Osteoblast (primary cell): ENCODE measurements at regions not wholly inside any gene's neighbourhood (a gene's known extent, or its start where the extent isn't known, plus 50 kb on each side); places are given as distances from the start of the nearest gene placed in this dataset.
A peak's percentile ranks its signal among the peaks of the same experiment; 100 is the strongest.

Experiments
- DNase-seq: peaks from one replicate; pipeline ENCODE4 v3.0.0; 2011; ENCODE audit warnings: low spot score, mixed read lengths; ENCODE audit not compliant: insufficient read length; ENCODE audit errors: missing footprints
- H2AFZ ChIP-seq: 2 replicates; pipeline ENCODE4 v1.6.0; 2011; ENCODE audit warnings: mild to moderate bottlenecking, low read length
- H3K27ac ChIP-seq: 2 replicates; pipeline ENCODE4 v1.5.1; 2011; ENCODE audit warnings: mild to moderate bottlenecking, low read depth, low read length, moderate library complexity
- H3K27me3 ChIP-seq: 2 replicates; pipeline ENCODE4 v1.6.0; 2012; ENCODE audit warnings: mild to moderate bottlenecking, control low read depth, inconsistent platforms, low read length, moderate library complexity; ENCODE audit not compliant: insufficient read depth
- H3K36me3 ChIP-seq: 2 replicates; pipeline ENCODE4 v1.5.1; 2011; ENCODE audit warnings: mild to moderate bottlenecking, low read length, control low read depth, moderate library complexity; ENCODE audit not compliant: insufficient read depth
- H3K4me1 ChIP-seq: 2 replicates; pipeline ENCODE4 v1.5.1; 2011; ENCODE audit warnings: mild to moderate bottlenecking, low read length, control low read depth, moderate library complexity; ENCODE audit not compliant: insufficient read depth
- H3K4me2 ChIP-seq: 2 replicates; pipeline ENCODE4 v1.6.0; 2011; ENCODE audit warnings: mild to moderate bottlenecking, low read length; ENCODE audit not compliant: insufficient read depth
- H3K4me3 ChIP-seq: fragments of 200-600 bp; sonication (generic); 3 replicates; pipeline ENCODE4 v1.5.1; 2012; ENCODE audit warnings: mild to moderate bottlenecking, low read length, inconsistent platforms; ENCODE audit not compliant: insufficient read depth
- H3K79me2 ChIP-seq: 2 replicates; pipeline ENCODE4 v1.6.0; 2012; ENCODE audit warnings: mild to moderate bottlenecking, low read length, control low read depth, inconsistent platforms; ENCODE audit not compliant: insufficient read depth
- H3K9me3 ChIP-seq: 2 replicates; pipeline ENCODE4 v1.5.1; 2011; ENCODE audit warnings: low read depth, low read length, control low read depth
- H4K20me1 ChIP-seq: 2 replicates; pipeline ENCODE4 v1.6.0; 2012; ENCODE audit warnings: mild to moderate bottlenecking, low read length, control low read depth; ENCODE audit not compliant: insufficient read depth
- TF ChIP-seq, protein P1 (sequence below): IDR thresholded peaks from 2 replicates; pipeline ENCODE4 v1.5.1; 2011; ENCODE audit warnings: mild to moderate bottlenecking, low read depth, low read length, moderate library complexity; ENCODE audit errors: extremely low read depth

GRCh38 chr11:128209138-128209435 is 378.3 kb downstream of the ETS1 start:
- no peak for DNase-seq
- H3K4me3 ChIP-seq: no peak overlapping the region
- no peaks in the 10 kb centered on the region for H3K36me3 ChIP-seq
- H2AFZ ChIP-seq: no peak overlapping the region
- H3K4me1 ChIP-seq: peaks cover 45% of the 10 kb centered on the region
- peak overlapping the region; percentile 87 for H3K27ac ChIP-seq
- TF ChIP-seq, protein P1, sequence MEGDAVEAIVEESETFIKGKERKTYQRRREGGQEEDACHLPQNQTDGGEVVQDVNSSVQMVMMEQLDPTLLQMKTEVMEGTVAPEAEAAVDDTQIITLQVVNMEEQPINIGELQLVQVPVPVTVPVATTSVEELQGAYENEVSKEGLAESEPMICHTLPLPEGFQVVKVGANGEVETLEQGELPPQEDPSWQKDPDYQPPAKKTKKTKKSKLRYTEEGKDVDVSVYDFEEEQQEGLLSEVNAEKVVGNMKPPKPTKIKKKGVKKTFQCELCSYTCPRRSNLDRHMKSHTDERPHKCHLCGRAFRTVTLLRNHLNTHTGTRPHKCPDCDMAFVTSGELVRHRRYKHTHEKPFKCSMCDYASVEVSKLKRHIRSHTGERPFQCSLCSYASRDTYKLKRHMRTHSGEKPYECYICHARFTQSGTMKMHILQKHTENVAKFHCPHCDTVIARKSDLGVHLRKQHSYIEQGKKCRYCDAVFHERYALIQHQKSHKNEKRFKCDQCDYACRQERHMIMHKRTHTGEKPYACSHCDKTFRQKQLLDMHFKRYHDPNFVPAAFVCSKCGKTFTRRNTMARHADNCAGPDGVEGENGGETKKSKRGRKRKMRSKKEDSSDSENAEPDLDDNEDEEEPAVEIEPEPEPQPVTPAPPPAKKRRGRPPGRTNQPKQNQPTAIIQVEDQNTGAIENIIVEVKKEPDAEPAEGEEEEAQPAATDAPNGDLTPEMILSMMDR: no peak
- H3K4me2 ChIP-seq: peak overlapping the region; percentile 57
- H4K20me1 ChIP-seq: no peaks in the 10 kb centered on the region
- H3K27me3 ChIP-seq: no peaks in the 10 kb centered on the region
- H3K79me2 ChIP-seq: no peaks in the 10 kb centered on the region
- no peaks in the 10 kb centered on the region for H3K9me3 ChIP-seq

DNA sequence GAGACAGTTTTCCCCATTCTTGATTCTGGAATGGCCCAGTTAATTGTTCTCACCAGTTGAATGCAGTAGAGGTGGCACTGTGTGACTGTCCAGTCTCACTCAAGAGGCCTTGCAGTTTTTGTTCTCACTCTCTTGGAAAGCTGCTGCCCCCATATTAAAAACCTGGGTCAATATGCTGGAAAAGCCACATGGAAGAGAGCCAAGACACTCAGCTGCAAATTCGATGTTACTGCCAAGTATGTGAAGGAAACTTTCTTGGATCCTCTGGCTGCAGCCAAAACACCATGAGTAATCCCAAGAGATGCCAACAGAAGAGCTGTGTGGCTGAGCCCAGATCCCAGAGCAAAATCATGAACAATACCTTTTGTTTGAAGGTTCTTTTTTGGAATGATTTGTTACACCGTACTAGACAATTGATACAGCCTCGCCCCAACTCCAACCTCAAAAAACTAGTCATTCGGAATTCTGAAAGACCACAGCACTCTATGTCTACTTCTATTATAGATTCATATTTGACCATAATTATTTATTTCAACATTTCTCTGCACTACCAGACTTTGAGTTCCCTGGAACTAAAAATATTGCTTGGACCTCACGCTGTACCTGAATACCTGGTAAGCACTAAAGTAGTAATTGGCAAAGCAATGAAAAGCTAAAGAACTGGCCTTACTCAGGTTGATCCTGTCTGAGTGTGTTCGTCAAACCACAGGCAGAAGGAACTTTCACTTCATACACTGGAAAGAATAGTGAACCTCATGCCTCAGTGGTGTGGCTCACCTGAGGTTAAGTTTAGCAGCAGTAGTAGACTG is 378.8 kb downstream of the ETS1 start:
- Histone ChIP-seq H3K36me3 (no peaks in the 10 kb centered on the region), H3K4me2 (peak overlapping the region; percentile 57), H3K9me3 (no peaks in the 10 kb centered on the region), H3K27ac (peak overlapping the region; percentile 87), H3K4me1 (peaks cover 45% of the 10 kb centered on the region), H3K27me3 (no peaks in the 10 kb centered on the region), H3K79me2 (no peaks in the 10 kb centered on the region), H3K4me3 (peak overlapping the region; percentile 15), H4K20me1 (no peaks in the 10 kb centered on the region), H2AFZ (no peak overlapping the region)
- TF ChIP-seq, protein P1: no peak
- peak; percentile 81 for DNase-seq

DNA sequence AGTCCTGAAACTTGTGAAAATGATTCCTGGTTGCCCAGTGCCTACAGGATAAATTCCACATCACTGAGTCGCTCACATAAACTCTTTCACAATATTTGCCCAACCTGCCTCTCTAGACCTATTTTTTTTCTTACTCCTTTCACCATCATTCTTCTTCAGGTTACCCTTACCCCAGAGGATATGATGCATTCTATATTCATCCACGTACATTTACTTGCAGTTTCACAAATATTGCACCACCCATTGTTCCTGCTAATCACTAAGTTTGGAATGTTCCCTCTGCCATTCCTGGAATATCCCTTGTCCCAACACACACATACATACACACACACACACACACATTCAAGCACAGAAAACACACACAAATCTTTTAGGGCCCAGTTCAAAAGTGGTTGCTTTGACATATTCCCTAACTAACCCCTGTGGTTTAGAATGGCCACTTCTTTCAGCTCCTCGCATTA is 379.5 kb downstream of the ETS1 start:
- Histone ChIP-seq H2AFZ (no peak overlapping the region), H3K27ac (peak overlapping the region; percentile 87), H3K79me2 (no peaks in the 10 kb centered on the region), H3K36me3 (no peaks in the 10 kb centered on the region), H3K4me1 (peaks cover 45% of the 10 kb centered on the region), H4K20me1 (no peaks in the 10 kb centered on the region), H3K9me3 (no peaks in the 10 kb centered on the region), H3K4me2 (peak overlapping the region; percentile 57), H3K27me3 (no peaks in the 10 kb centered on the region), H3K4me3 (peak overlapping the region; percentile 3)
- TF ChIP-seq, protein P1: no peak
- peak; percentile 41 for DNase-seq

- no peak overlapping the region for H3K4me3 ChIP-seq
- no peak overlapping the region for H3K27ac ChIP-seq
- H2AFZ ChIP-seq: no peak overlapping the region
- no peaks in the 10 kb centered on the region for H3K9me3 ChIP-seq
- no peak overlapping the region for H3K4me2 ChIP-seq
- H3K27me3 ChIP-seq: no peaks in the 10 kb centered on the region
- H4K20me1 ChIP-seq: no peaks in the 10 kb centered on the region
- TF ChIP-seq, protein P1: no peak
- no peak for DNase-seq
- no peaks in the 10 kb centered on the region for H3K79me2 ChIP-seq
- no peaks in the 10 kb centered on the region for H3K36me3 ChIP-seq
- peaks cover 43% of the 10 kb centered on the region for H3K4me1 ChIP-seq
Observed at GRCh38 chr11:128206461-128206860, 380.9 kb downstream of the ETS1 start.
